Endodermal cell (in vitro differentiated cells): ENCODE measurements at regions not wholly inside any gene's neighbourhood (a gene's known extent, or its start where the extent isn't known, plus 50 kb on each side); places are given as distances from the start of the nearest gene placed in this dataset.

Experiments
- DNase-seq: peaks from one replicate; pipeline ENCODE4 v3.0.0-alpha.2; 2017
- H3K27ac ChIP-seq: 2 replicates; pipeline ENCODE4 v1.5.1; 2013; ENCODE audit warnings: mild to moderate bottlenecking, low read depth, low read length, moderate library complexity
- H3K27me3 ChIP-seq: 2 replicates; pipeline ENCODE4 v1.6.1; 2013; ENCODE audit warnings: mild to moderate bottlenecking, low read length, moderate library complexity; ENCODE audit not compliant: insufficient read depth, control insufficient read depth, poor library complexity, severe bottlenecking
- H3K36me3 ChIP-seq: 2 replicates; pipeline ENCODE4 v1.7.0; 2013; ENCODE audit warnings: mild to moderate bottlenecking, low read length, moderate library complexity; ENCODE audit not compliant: control insufficient read depth, insufficient read depth
- H3K4me1 ChIP-seq: one replicate; pipeline ENCODE4 v1.7.0; 2013; ENCODE audit warnings: low read length; ENCODE audit not compliant: control insufficient read depth, insufficient read depth
- H3K4me3 ChIP-seq: 2 replicates; pipeline ENCODE4 v1.5.1; 2013; ENCODE audit warnings: mild to moderate bottlenecking, low read length, moderate library complexity
- H3K9ac ChIP-seq: 2 replicates; pipeline ENCODE4 v1.6.1; 2013; ENCODE audit warnings: mild to moderate bottlenecking, low read length, moderate library complexity; ENCODE audit not compliant: poor library complexity, severe bottlenecking; ENCODE audit errors: extremely low read depth
- H3K9me3 ChIP-seq: 2 replicates; pipeline ENCODE4 v1.6.1; 2013; ENCODE audit warnings: mild to moderate bottlenecking, low read length, moderate library complexity; ENCODE audit not compliant: control insufficient read depth
- H3K27ac Mint-ChIP-seq: 2 replicates; pipeline ENCODE4 v1.8.0; 2020; ENCODE audit warnings: mixed read lengths
- H3K27me3 Mint-ChIP-seq: 2 replicates; pipeline ENCODE4 v1.8.0; 2021; ENCODE audit warnings: mild to moderate bottlenecking, mixed read lengths; ENCODE audit not compliant: insufficient read depth
- H3K36me3 Mint-ChIP-seq: 2 replicates; pipeline ENCODE4 v1.8.0; 2020; ENCODE audit warnings: low read depth, mixed read lengths
- H3K4me1 Mint-ChIP-seq: 2 replicates; pipeline ENCODE4 v1.8.0; 2020; ENCODE audit warnings: mixed read lengths
- H3K4me3 Mint-ChIP-seq: 2 replicates; pipeline ENCODE4 v1.8.0; 2020; ENCODE audit warnings: mild to moderate bottlenecking, moderate library complexity, mixed read lengths
- H3K9me3 Mint-ChIP-seq: 2 replicates; pipeline ENCODE4 v1.8.0; 2020; ENCODE audit warnings: mild to moderate bottlenecking, mixed read lengths
- CTCF ChIP-seq: fragments of 200-600 bp; sonication (generic); conservative IDR thresholded peaks from 2 replicates; pipeline ENCODE4 v1.5.0; 2021; ENCODE audit warnings: antibody characterized with exemption, mild to moderate bottlenecking
- WGBS, 2 experiments: methylation state at CpG; one replicate each; pipeline versions ENCODE4 v1.1.5 to v1.1.7; 2013; ENCODE audit warnings: missing lambda C conversion rate in 2 of 2, mixed read lengths in 1 of 2; ENCODE audit not compliant: insufficient coverage in 1 of 2, insufficient read length in 1 of 2; 5-methylcytosine and 5-hydroxymethylcytosine counted together

- no peak for TF ChIP-seq CTCF
- Histone ChIP-seq H3K9me3 (no peaks in the 10 kb centered on the region), H3K4me1 (peaks cover 4% of the 10 kb centered on the region), H3K27ac (no peak overlapping the region), H3K9ac (no peak overlapping the region), H3K27me3 (no peaks in the 10 kb centered on the region), H3K4me3 (no peak overlapping the region), H3K36me3 (no peaks in the 10 kb centered on the region)
- Mint-ChIP-seq H3K4me1 (peaks cover 3% of the 10 kb centered on the region), H3K9me3 (peaks cover 9% of the 10 kb centered on the region), H3K27ac (no peak overlapping the region), H3K36me3 (no peaks in the 10 kb centered on the region), H3K4me3 (no peak overlapping the region), H3K27me3 (peaks cover 4% of the 10 kb centered on the region)
- DNase-seq: no peak
Measured at GRCh38 chr11:95318498-95318897, 87.5 kb upstream of the SESN3 start.

GRCh38 chr11:95308512-95309035 is 77.6 kb upstream of the SESN3 start:
- no peak overlapping the region for H3K4me3 Mint-ChIP-seq

GRCh38 chr11:95307286-95307685 is 76.3 kb upstream of the SESN3 start:
- Mint-ChIP-seq H3K27me3 (no peaks in the 10 kb centered on the region), H3K4me1 (peaks cover 8% of the 10 kb centered on the region), H3K4me3 (no peak overlapping the region), H3K27ac (no peak overlapping the region), H3K36me3 (peaks cover 3% of the 10 kb centered on the region), H3K9me3 (peaks cover 16% of the 10 kb centered on the region)
- Histone ChIP-seq H3K9ac (no peak overlapping the region), H3K4me1 (no peaks in the 10 kb centered on the region), H3K36me3 (no peaks in the 10 kb centered on the region), H3K27me3 (no peaks in the 10 kb centered on the region), H3K9me3 (no peaks in the 10 kb centered on the region), H3K4me3 (no peak overlapping the region), H3K27ac (no peak overlapping the region)
- no peak for DNase-seq
- 90% methylated on average over 1 of the region's 1 CpG; no CpG with 5 or more reads in 1 of the 2 experiments for WGBS, 2 experiments
- no peak for TF ChIP-seq CTCF

More at GRCh38 chr11:95308512-95309035, 77.6 kb upstream of the SESN3 start:
- no peaks in the 10 kb centered on the region for H3K9me3 ChIP-seq
- H3K4me1 ChIP-seq: no peaks in the 10 kb centered on the region
- H3K4me3 ChIP-seq: no peak overlapping the region
- Mint-ChIP-seq H3K27ac (no peak overlapping the region), H3K27me3 (no peaks in the 10 kb centered on the region), H3K4me1 (peaks cover 8% of the 10 kb centered on the region), H3K9me3 (peaks cover 16% of the 10 kb centered on the region), H3K36me3 (peaks cover 3% of the 10 kb centered on the region)
- no peaks in the 10 kb centered on the region for H3K36me3 ChIP-seq
- no peaks in the 10 kb centered on the region for H3K27me3 ChIP-seq
- no peak overlapping the region for H3K9ac ChIP-seq
- no peak for TF ChIP-seq CTCF
- 100% methylated on average over 1 of the region's 2 CpGs for WGBS, 2 experiments
- no peak for DNase-seq
- H3K27ac ChIP-seq: no peak overlapping the region
